ENCODE measurements at regions not wholly inside any gene's neighbourhood (a gene's known extent, or its start where the extent isn't known, plus 50 kb on each side); places are given as distances from the start of the nearest gene placed in this dataset.

- H2AFZ ChIP-seq (ENCODE audit: insufficient read depth, low read depth, low read length, poor library complexity, severe bottlenecking) = no peak overlapping the region
These were observed 196.2 kb downstream of the BAMBI start for GRCh38 chr10:28873540-28873939.

DNA sequence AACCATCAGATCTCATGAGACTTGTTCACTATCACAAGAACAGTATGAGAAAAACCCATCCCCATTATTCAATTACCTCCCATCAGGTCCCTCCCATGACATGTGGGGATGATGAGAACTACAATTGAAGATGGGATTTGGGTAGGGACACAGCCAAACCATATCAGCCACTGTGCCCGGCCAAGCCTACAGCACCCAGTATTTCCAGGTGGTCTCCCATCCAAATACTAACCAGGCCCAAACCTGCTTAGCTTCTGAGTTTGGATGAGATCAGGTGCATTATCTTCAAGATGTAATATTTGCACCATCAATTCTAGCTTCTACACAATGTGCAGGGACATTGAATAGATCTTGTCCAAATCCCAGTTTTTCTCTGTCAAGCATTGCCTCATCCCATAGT is 196.9 kb downstream of the BAMBI start:
- H3K27ac ChIP-seq (ENCODE audit: low read depth in 1 of 2, low read length in 2 of 2) = no peak overlapping the region
- H4K20me1 ChIP-seq (ENCODE audit: insufficient read depth, low read length) = no peaks in the 10 kb centered on the region
- no peak for DNase-seq
- intact Hi-C loops (cut with micrococcal nuclease) = no loop called here
- H3K27me3 ChIP-seq (ENCODE audit: control insufficient read depth in 2 of 2, insufficient read depth in 2 of 2, low read length in 2 of 2) = no peaks in the 10 kb centered on the region
- H3K4me1 ChIP-seq (ENCODE audit: control insufficient read depth in 1 of 2, insufficient read depth in 2 of 2, low read length in 2 of 2) = no peaks in the 10 kb centered on the region
- H3K27ac Mint-ChIP-seq = no peak overlapping the region
- H3K9ac ChIP-seq (ENCODE audit: insufficient read depth, low read length, poor library complexity, severe bottlenecking) = no peak overlapping the region
- TF ChIP-seq CTCF (IDR thresholded peaks at IDR 0.05) = no peak
- H3K36me3 Mint-ChIP-seq = no peaks in the 10 kb centered on the region
- H3K4me1 Mint-ChIP-seq = peaks cover 3% of the 10 kb centered on the region
- no peak overlapping the region for H3K4me2 ChIP-seq (replicated peaks; ENCODE audit: extremely low read depth, low read length, poor library complexity, severe bottlenecking)
- H2AFZ ChIP-seq (ENCODE audit: insufficient read depth, low read depth, low read length, poor library complexity, severe bottlenecking) = no peak overlapping the region
- peaks cover 0 to 1% (median 0%) of the 10 kb centered on the region in 7 donors for H3K9me3 Mint-ChIP-seq
- no peak overlapping the region for H3K4me3 ChIP-seq (replicated peaks in 1 of 3; ENCODE audit: low read depth in 2 of 3, low read length in 3 of 3)
- H3K36me3 ChIP-seq (replicated peaks in 1 of 2; ENCODE audit: control insufficient read depth in 1 of 2, insufficient read depth in 2 of 2, low read length in 2 of 2) = no peaks in the 10 kb centered on the region
- H3K79me2 ChIP-seq (ENCODE audit: insufficient read depth, low read length) = no peaks in the 10 kb centered on the region
- no peak overlapping the region for H3K4me3 Mint-ChIP-seq
- no CpG with 5 or more reads among the region's 1 CpG for WGBS (ENCODE audit: insufficient coverage)
- H3K27me3 Mint-ChIP-seq (ENCODE audit: low read depth in 3 of 3) = peaks cover 2 to 19% (median 6%) of the 10 kb centered on the region in 3 donors
- no peaks in the 10 kb centered on the region for H3K9me3 ChIP-seq (replicated peaks in 1 of 2; ENCODE audit: control insufficient read depth in 1 of 2, insufficient read depth in 1 of 2, low read length in 2 of 2)

More at GRCh38 chr10:28873540-28873939, 196.2 kb downstream of the BAMBI start:
- H3K27me3 ChIP-seq (ENCODE audit: control insufficient read depth in 2 of 2, insufficient read depth in 2 of 2, low read length in 2 of 2) = no peaks in the 10 kb centered on the region
- intact Hi-C loops (cut with micrococcal nuclease) = no loop called here
- H3K9me3 ChIP-seq (replicated peaks in 1 of 2; ENCODE audit: control insufficient read depth in 1 of 2, insufficient read depth in 1 of 2, low read length in 2 of 2) = no peaks in the 10 kb centered on the region
- TF ChIP-seq CTCF (IDR thresholded peaks at IDR 0.05) = no peak
- H3K4me2 ChIP-seq (replicated peaks; ENCODE audit: extremely low read depth, low read length, poor library complexity, severe bottlenecking) = no peak overlapping the region
- no peaks in the 10 kb centered on the region for H3K79me2 ChIP-seq (ENCODE audit: insufficient read depth, low read length)
- H3K4me1 Mint-ChIP-seq = peaks cover 3% of the 10 kb centered on the region
- WGBS (ENCODE audit: insufficient coverage) = no CpG with 5 or more reads among the region's 4 CpGs
- DNase-seq = no peak
- H3K36me3 Mint-ChIP-seq = no peaks in the 10 kb centered on the region
- H3K9me3 Mint-ChIP-seq = peaks cover 0 to 2% (median 0%) of the 10 kb centered on the region in 7 donors
- H3K27ac Mint-ChIP-seq = no peak overlapping the region
- no peak overlapping the region for H3K9ac ChIP-seq (ENCODE audit: insufficient read depth, low read length, poor library complexity, severe bottlenecking)
- H3K27ac ChIP-seq (ENCODE audit: low read depth in 1 of 2, low read length in 2 of 2) = no peak overlapping the region
- H3K4me1 ChIP-seq (ENCODE audit: control insufficient read depth in 1 of 2, insufficient read depth in 2 of 2, low read length in 2 of 2) = no peaks in the 10 kb centered on the region
- no peaks in the 10 kb centered on the region for H4K20me1 ChIP-seq (ENCODE audit: insufficient read depth, low read length)
- no peak overlapping the region for H3K4me3 ChIP-seq (replicated peaks in 1 of 3; ENCODE audit: low read depth in 2 of 3, low read length in 3 of 3)
- no peak overlapping the region for H3K4me3 Mint-ChIP-seq
- no peaks in the 10 kb centered on the region for H3K36me3 ChIP-seq (replicated peaks in 1 of 2; ENCODE audit: control insufficient read depth in 1 of 2, insufficient read depth in 2 of 2, low read length in 2 of 2)
- H3K27me3 Mint-ChIP-seq (ENCODE audit: low read depth in 3 of 3) = peaks cover 2 to 16% (median 8%) of the 10 kb centered on the region in 3 donors
